ENCODE measurements at regions not wholly inside any gene's neighbourhood (a gene's known extent, or its start where the extent isn't known, plus 50 kb on each side); places are given as distances from the start of the nearest gene placed in this dataset.
"Not testable (repeated sequence)": the region's sequence is repeated elsewhere in the genome, so short reads cannot be mapped to it uniquely, and the experiment has no call there.

DNA sequence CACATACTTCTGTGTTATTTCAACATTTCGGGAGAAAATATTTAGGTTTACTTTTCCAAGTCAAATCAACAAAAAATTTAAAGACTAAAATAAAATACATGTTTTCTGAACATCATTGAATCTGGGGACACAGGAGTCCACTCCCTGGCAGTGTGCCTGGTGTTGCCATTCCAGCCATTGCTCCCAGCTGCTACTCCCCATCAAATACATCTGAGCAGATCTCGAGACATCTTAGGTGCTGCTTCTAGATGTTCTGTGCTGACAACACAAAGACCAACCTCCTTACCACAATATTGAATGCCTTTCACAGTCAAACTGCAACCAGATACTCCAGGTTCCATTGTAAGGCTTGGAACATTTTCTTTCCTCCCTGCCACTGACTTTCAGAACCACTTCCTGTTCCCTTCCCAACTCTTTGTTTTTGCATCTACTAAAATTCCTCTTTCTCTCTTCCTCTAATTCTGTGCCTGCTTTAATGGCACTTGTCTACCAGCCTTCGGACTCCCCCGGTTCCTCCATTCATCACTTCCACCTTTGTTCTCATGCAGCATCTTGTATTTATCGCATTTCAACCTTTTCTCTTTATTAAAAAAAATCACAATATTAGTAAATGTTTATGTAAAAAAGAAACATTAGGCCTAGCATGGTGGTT, 81.1 kb upstream of the SLC4A7 start:
- Histone ChIP-seq H3K4me3 (ENCODE audit: low read depth, low read length) (no peak overlapping the region), H3K9me3 (ENCODE audit: control insufficient read depth, insufficient read depth, low read length) (no peaks in the 10 kb centered on the region), H3K36me3 (ENCODE audit: control insufficient read depth, insufficient read depth, low read length) (no peaks in the 10 kb centered on the region), H3K27me3 (ENCODE audit: control insufficient read depth, insufficient read depth, low read length) (no peaks in the 10 kb centered on the region), H3K27ac (ENCODE audit: low read depth, low read length) (no peak overlapping the region), H3K4me1 (ENCODE audit: control insufficient read depth, insufficient read depth, low read length) (peaks cover 4% of the 10 kb centered on the region)
- DNase-seq (ENCODE audit: low read depth in 4 of 6, low spot score in 6 of 6), result no peak
- 91% methylated on average over 2 of the region's 5 CpGs for WGBS (ENCODE audit: insufficient coverage)

- no peaks in the 10 kb centered on the region for H3K36me3 ChIP-seq (ENCODE audit: control insufficient read depth, insufficient read depth, low read length)
- no peaks in the 10 kb centered on the region for H3K27me3 ChIP-seq (ENCODE audit: control insufficient read depth, insufficient read depth, low read length)
- H3K4me3 ChIP-seq (ENCODE audit: low read depth, low read length), result no peak overlapping the region
- H3K9me3 ChIP-seq (ENCODE audit: control insufficient read depth, insufficient read depth, low read length), result no peaks in the 10 kb centered on the region
- WGBS (ENCODE audit: insufficient coverage), result 97% methylated on average over 2 of the region's 3 CpGs
- DNase-seq (ENCODE audit: low read depth in 4 of 6, low spot score in 6 of 6), result no peak
- H3K4me1 ChIP-seq (ENCODE audit: control insufficient read depth, insufficient read depth, low read length), result no peaks in the 10 kb centered on the region
- no peak overlapping the region for H3K27ac ChIP-seq (ENCODE audit: low read depth, low read length)
Observed at GRCh38 chr3:27561576-27561975, 77.4 kb upstream of the SLC4A7 start.

- H3K4me3 ChIP-seq (ENCODE audit: low read depth, low read length), result no peak overlapping the region
- no CpG with 5 or more reads among the region's 11 CpGs for WGBS (ENCODE audit: insufficient coverage)
- H3K4me1 ChIP-seq (ENCODE audit: control insufficient read depth, insufficient read depth, low read length), result no peaks in the 10 kb centered on the region
- H3K27me3 ChIP-seq (ENCODE audit: control insufficient read depth, insufficient read depth, low read length), result no peaks in the 10 kb centered on the region
- H3K36me3 ChIP-seq (ENCODE audit: control insufficient read depth, insufficient read depth, low read length), result no peaks in the 10 kb centered on the region
- H3K27ac ChIP-seq (ENCODE audit: low read depth, low read length), result no peak overlapping the region
- no peaks in the 10 kb centered on the region for H3K9me3 ChIP-seq (ENCODE audit: control insufficient read depth, insufficient read depth, low read length)
- DNase-seq (ENCODE audit: low read depth in 4 of 6, low spot score in 6 of 6), result no peak
Observed at GRCh38 chr3:27560484-27561056, 76.4 kb upstream of the SLC4A7 start.

- Histone ChIP-seq H3K27ac (ENCODE audit: low read depth, low read length) (no peak overlapping the region), H3K4me3 (ENCODE audit: low read depth, low read length) (no peak overlapping the region), H3K9me3 (ENCODE audit: control insufficient read depth, insufficient read depth, low read length) (no peaks in the 10 kb centered on the region), H3K36me3 (ENCODE audit: control insufficient read depth, insufficient read depth, low read length) (no peaks in the 10 kb centered on the region), H3K4me1 (ENCODE audit: control insufficient read depth, insufficient read depth, low read length) (no peaks in the 10 kb centered on the region), H3K27me3 (ENCODE audit: control insufficient read depth, insufficient read depth, low read length) (no peaks in the 10 kb centered on the region)
- WGBS (ENCODE audit: insufficient coverage), result 73% methylated on average over 4 of the region's 6 CpGs
- DNase-seq (ENCODE audit: low read depth in 4 of 6, low spot score in 6 of 6), result peak in 1 of 6 donors; percentile 50
Observed at GRCh38 chr3:27559835-27560234, 75.7 kb upstream of the SLC4A7 start.

DNA sequence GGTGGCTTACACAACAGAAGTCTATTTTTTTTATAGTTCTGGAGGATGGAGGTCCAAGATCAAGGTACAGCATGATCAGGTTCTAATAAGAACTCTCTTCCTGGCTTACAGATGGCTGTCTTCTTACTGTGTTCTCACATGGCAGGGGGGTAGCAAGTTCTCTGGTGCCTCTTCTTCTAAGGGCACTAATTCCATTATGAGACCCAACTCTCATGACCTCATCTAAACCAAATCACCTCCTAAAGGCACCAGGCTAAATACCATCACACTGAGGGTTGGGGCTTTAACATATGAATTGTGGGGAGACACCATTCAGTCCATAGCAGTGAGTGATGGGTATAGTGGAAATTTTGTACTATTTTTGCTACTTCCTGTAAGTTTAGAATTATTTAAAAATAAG, 75.2 kb upstream of the SLC4A7 start:
- Histone ChIP-seq H3K36me3 (ENCODE audit: control insufficient read depth, insufficient read depth, low read length) (no peaks in the 10 kb centered on the region), H3K27me3 (ENCODE audit: control insufficient read depth, insufficient read depth, low read length) (no peaks in the 10 kb centered on the region), H3K4me3 (ENCODE audit: low read depth, low read length) (no peak overlapping the region), H3K9me3 (ENCODE audit: control insufficient read depth, insufficient read depth, low read length) (no peaks in the 10 kb centered on the region), H3K4me1 (ENCODE audit: control insufficient read depth, insufficient read depth, low read length) (no peaks in the 10 kb centered on the region), H3K27ac (ENCODE audit: low read depth, low read length) (no peak overlapping the region)
- DNase-seq (ENCODE audit: low read depth in 4 of 6, low spot score in 6 of 6), result no peak

DNA sequence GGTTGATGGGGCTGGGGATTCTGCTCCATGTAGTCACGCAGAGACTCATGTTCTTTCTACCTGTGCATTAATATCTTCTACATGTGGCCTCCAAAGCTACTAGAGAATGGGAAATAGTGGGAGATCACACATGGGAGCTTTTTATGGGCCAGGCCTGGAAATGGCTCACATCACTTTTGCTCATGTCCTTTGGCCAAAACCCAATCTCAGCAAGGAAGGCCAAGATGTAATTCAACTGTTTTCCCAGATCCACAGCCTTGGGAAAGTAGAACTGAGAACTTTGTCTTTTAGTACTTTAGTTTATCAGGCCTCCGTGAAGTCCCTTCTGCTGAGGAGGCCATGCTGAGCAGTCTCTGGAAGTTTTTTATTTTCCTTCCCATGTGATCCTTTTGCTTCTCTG, 73.2 kb upstream of the SLC4A7 start:
- WGBS (ENCODE audit: insufficient coverage), result 60% methylated on average over 1 of the region's 2 CpGs
- H3K4me1 ChIP-seq (ENCODE audit: control insufficient read depth, insufficient read depth, low read length), result no peaks in the 10 kb centered on the region
- H3K9me3 ChIP-seq (ENCODE audit: control insufficient read depth, insufficient read depth, low read length), result no peaks in the 10 kb centered on the region
- H3K27me3 ChIP-seq (ENCODE audit: control insufficient read depth, insufficient read depth, low read length), result no peaks in the 10 kb centered on the region
- no peak overlapping the region for H3K27ac ChIP-seq (ENCODE audit: low read depth, low read length)
- no peak overlapping the region for H3K4me3 ChIP-seq (ENCODE audit: low read depth, low read length)
- no peaks in the 10 kb centered on the region for H3K36me3 ChIP-seq (ENCODE audit: control insufficient read depth, insufficient read depth, low read length)
- DNase-seq (ENCODE audit: low read depth in 4 of 6, low spot score in 6 of 6), result no peak

DNA sequence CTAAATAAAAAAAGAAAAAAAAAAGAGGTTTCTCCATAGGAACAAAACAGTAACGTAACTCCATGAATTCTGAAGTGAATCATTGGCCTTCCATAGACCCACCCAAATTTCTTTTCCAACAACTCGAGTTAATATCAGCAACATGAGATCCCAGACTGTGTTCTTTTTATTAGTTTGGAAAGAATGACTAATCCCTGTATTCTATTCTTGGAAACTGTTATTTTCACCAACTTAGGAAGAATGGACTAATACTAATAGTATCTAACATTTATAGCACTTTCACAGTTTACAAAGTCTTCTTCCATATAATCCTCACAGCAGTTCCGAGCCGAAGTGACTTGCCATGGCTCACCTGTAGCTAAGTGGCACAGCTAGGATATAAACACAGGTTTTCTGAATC, 72.7 kb upstream of the SLC4A7 start:
- no peak for DNase-seq (ENCODE audit: low read depth in 4 of 6, low spot score in 6 of 6)
- Histone ChIP-seq H3K9me3 (ENCODE audit: control insufficient read depth, insufficient read depth, low read length) (no peaks in the 10 kb centered on the region), H3K36me3 (ENCODE audit: control insufficient read depth, insufficient read depth, low read length) (no peaks in the 10 kb centered on the region), H3K4me1 (ENCODE audit: control insufficient read depth, insufficient read depth, low read length) (no peaks in the 10 kb centered on the region), H3K4me3 (ENCODE audit: low read depth, low read length) (no peak overlapping the region), H3K27me3 (ENCODE audit: control insufficient read depth, insufficient read depth, low read length) (no peaks in the 10 kb centered on the region), H3K27ac (ENCODE audit: low read depth, low read length) (no peak overlapping the region)
- 100% methylated on average over 2 of the region's 4 CpGs for WGBS (ENCODE audit: insufficient coverage)

DNA sequence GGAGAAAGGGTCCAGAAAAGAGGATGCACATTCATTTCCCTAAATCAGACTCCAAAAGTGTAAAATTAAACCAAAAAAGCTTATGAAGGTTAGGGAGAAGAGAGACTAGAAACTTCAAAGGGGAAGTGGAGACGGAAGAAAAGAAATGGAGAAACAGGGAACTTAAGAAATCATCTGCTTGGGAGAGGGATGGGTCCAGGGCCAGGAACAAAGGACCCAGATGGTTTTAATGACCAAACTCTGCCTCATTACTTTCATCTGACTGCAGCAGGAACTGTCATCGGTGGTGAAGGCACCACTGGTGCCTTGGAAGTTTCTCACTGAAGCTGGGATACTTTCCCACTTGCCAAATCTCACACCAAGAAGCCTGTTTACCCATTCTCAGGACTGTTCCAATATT, 70.5 kb upstream of the SLC4A7 start:
- no peak for DNase-seq (ENCODE audit: low read depth in 4 of 6, low spot score in 6 of 6)
- Histone ChIP-seq H3K4me1 (ENCODE audit: control insufficient read depth, insufficient read depth, low read length) (no peaks in the 10 kb centered on the region), H3K4me3 (ENCODE audit: low read depth, low read length) (no peak overlapping the region), H3K36me3 (ENCODE audit: control insufficient read depth, insufficient read depth, low read length) (no peaks in the 10 kb centered on the region), H3K27me3 (ENCODE audit: control insufficient read depth, insufficient read depth, low read length) (no peaks in the 10 kb centered on the region), H3K27ac (ENCODE audit: low read depth, low read length) (no peak overlapping the region), H3K9me3 (ENCODE audit: control insufficient read depth, insufficient read depth, low read length) (no peaks in the 10 kb centered on the region)
- no CpG with 5 or more reads among the region's 2 CpGs for WGBS (ENCODE audit: insufficient coverage)

DNA sequence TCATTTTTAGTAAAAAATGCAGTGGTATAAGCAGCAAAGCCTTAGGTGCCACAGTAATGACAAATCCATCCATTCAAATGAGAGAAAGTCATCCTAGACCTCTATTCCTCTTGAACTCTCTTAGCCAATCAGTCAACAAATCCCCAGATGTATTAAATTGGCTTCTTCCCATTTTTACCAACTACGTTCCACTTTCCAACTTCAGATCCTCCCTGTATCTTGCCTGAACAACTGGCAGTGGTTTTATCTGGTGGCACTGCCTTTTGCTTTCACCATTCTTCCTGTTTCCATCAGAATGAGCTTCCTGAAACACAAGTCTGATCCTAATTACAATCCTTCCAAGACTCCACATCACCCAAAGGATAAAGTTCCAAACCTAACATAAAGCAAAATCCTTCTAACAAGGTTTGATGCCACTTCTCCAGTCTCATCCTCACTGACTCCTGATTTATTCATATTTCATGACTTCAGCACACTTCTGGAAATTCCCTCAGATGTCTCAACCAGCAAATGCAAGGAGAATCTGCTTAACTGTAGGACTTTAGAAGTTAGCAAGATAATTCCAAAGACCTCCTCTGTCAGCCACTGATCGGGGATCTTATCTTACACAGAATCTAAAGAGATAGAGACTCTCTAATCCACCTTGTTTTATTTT, 69.8 kb upstream of the SLC4A7 start:
- Histone ChIP-seq H3K27me3 (ENCODE audit: control insufficient read depth, insufficient read depth, low read length) (no peaks in the 10 kb centered on the region), H3K36me3 (ENCODE audit: control insufficient read depth, insufficient read depth, low read length) (no peaks in the 10 kb centered on the region), H3K4me3 (ENCODE audit: low read depth, low read length) (no peak overlapping the region), H3K27ac (ENCODE audit: low read depth, low read length) (no peak overlapping the region), H3K9me3 (ENCODE audit: control insufficient read depth, insufficient read depth, low read length) (no peaks in the 10 kb centered on the region), H3K4me1 (ENCODE audit: control insufficient read depth, insufficient read depth, low read length) (no peaks in the 10 kb centered on the region)
- DNase-seq (ENCODE audit: low read depth in 4 of 6, low spot score in 6 of 6), result no peak
- 93% methylated on average over 1 of the region's 2 CpGs for WGBS (ENCODE audit: insufficient coverage)

GRCh38 chr3:27552708-27553107, 68.5 kb upstream of the SLC4A7 start:
- not testable (repeated sequence) for H3K4me1 ChIP-seq (ENCODE audit: control insufficient read depth, insufficient read depth, low read length); H3K9me3 ChIP-seq (ENCODE audit: control insufficient read depth, insufficient read depth, low read length); H3K27me3 ChIP-seq (ENCODE audit: control insufficient read depth, insufficient read depth, low read length); DNase-seq (ENCODE audit: low read depth in 4 of 6, low spot score in 6 of 6); H3K36me3 ChIP-seq (ENCODE audit: control insufficient read depth, insufficient read depth, low read length); H3K4me3 ChIP-seq (ENCODE audit: low read depth, low read length); H3K27ac ChIP-seq (ENCODE audit: low read depth, low read length)
- WGBS (ENCODE audit: insufficient coverage), result 86% methylated on average over 2 of the region's 5 CpGs

Measured in spinal cord (tissue), 9 donors.